HG03378 (cell line): ENCODE measurements at regions not wholly inside any gene's neighbourhood (a gene's known extent, or its start where the extent isn't known, plus 50 kb on each side); places are given as distances from the start of the nearest gene placed in this dataset.
A peak's percentile ranks its signal among the peaks of the same experiment; 100 is the strongest.
"Not testable (repeated sequence)": the region's sequence is repeated elsewhere in the genome, so short reads cannot be mapped to it uniquely, and the experiment has no call there.

Experiments
- ATAC-seq: cut with Tn5 transposase; IDR thresholded peaks from one replicate; pipeline ENCODE4 v1.9.1; 2021; ENCODE audit warnings: mild to moderate bottlenecking, moderate library complexity; ENCODE audit not compliant: unreplicated experiment

- no peak for ATAC-seq
Measured at GRCh38 chr2:13660231-13660630, 943.5 kb downstream of the TRIB2 start.

GRCh38 chr2:13662055-13662454, 945.3 kb downstream of the TRIB2 start:
- no peak for ATAC-seq

DNA sequence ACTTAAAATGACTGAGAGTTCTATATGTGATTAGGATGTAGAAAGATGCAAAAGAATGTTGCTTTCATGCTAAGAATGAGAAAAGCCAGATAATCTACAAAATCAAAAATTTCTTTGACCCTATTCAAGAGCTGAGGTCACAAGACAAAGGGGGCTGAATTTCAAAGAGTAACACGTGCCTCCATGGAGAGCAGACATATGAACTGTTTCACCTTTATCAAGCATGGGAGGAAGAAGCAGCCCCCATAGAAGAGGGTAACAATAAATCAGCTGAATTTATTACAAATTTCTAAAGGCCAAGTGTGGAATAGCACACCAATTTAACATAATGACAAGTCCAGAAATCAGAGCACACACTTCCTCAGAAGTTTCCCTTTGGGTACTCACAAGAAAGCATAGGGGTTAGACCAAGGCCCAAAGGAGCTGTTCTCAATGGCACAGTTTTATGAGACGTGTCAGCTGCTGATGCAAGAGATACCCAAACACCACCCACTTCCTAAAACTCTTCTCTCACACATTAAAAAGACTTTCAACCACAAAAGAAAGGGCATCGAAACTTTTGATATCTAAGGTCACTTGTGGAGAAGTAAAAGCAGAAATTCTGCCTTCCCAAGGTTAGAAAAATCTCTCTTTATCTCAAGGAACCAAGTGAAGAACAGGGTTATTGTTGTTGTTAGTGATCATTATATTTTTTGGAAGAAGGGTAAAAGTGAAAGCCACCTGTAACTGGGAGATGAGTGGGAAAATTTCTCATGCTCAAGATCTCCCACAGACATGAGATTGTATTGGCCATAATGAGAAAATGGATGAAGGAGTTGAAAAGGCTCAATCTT, 950.1 kb downstream of the TRIB2 start:
- ATAC-seq, result peak; percentile 91

DNA sequence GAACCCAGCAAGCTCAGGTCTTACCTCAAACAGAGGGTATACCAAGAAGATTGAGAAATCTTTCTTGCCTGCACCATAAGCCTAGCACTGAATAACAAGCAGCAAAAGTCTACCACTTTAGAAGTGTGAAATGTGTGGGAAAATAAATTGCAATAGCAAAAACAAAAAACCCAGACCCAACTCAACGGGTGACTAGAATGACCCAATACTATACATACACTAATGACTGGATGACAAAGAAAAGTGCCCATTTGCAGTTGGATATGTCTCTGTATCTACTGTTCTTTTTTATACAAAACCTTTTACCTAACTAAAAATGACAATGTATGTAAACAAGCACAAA, 950.6 kb downstream of the TRIB2 start:
- ATAC-seq, result peak; percentile 9

- ATAC-seq, result no peak
Measured at GRCh38 chr2:13669607-13670006, 952.9 kb downstream of the TRIB2 start.

- ATAC-seq, result not testable (repeated sequence)
Measured at GRCh38 chr2:13673821-13674220, 957.1 kb downstream of the TRIB2 start.

DNA sequence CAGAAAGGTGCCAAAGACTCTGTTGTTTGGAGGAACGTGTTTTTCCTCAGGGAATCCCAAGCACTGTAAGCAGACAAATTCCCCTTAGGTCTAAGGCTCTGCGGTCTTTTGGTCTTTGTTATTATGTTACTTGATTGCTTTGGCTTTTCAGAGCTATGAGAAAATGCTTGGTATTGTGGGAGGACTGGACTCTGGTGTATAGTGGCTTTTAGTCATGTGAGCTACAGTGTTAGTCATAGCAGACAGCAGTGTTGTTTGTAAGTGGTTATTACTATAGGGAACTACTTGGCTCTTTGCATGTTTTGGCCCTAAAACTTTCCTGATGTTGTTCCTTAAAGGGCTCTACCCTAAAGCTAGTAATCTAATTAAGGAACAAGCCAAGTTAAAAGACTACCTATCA, 956.2 kb upstream of the LRATD1 start:
- peak; percentile 78 for ATAC-seq

- no peak for ATAC-seq
Measured at GRCh38 chr2:13681936-13682335, 950.6 kb upstream of the LRATD1 start.

DNA sequence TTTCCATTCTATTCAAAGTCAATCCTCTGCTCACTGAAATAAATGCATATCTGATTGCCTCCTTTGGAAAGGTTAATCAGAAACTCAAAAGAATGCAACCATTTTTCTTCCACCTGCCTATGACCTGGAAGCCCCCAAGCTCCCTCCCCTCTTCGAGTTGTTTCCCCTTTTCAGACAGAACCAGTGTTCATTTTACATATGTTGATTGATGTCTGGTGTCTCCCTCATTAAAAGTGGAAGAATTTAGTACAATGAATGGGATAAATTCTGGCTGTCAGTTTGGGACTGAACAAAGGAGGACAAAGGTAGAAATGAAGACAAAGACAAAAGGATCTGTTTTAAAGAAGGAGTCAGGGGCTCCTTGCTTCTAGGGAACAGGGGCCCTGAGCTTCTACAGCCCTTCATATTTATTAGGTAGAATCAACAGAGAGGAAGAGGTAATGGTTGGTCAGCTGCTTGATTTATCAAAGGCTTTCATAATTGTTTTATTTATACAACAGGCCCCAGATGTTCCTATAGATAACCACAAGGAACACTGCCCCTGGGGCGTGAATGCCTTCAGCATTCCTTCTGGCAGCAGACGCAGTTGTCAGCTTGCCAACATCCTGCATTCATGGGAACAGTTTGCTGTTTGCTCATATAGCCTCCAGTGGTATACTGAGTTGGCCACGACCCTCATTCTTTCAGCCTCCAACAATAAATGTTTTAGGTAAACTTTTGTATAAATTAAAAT, 949.8 kb upstream of the LRATD1 start:
- ATAC-seq, result no peak

GRCh38 chr2:13686262-13686661, 946.3 kb upstream of the LRATD1 start:
- ATAC-seq, result peak; percentile 72

DNA sequence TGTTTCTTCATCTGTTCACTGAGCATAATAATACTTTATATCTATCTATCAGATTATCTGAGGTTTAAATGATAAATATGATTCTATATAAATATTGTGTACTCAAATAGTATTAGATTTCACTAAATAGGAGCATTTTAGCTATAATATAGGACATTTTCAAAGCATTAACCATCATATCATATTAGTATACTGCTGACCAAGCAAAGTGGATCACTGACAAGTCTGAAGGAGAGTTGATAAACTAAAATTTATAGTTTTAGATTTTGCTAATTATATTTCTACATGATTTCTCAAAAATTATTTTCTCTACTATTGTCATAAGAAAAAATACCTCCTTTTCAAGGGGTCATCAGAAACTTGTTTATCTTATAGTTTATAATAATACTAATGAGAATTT, 937.8 kb upstream of the LRATD1 start:
- ATAC-seq, result no peak

- no peak for ATAC-seq
Measured at GRCh38 chr2:13696601-13697000, 935.9 kb upstream of the LRATD1 start.

- ATAC-seq, result no peak
Measured at GRCh38 chr2:13698847-13699246, 933.7 kb upstream of the LRATD1 start.

DNA sequence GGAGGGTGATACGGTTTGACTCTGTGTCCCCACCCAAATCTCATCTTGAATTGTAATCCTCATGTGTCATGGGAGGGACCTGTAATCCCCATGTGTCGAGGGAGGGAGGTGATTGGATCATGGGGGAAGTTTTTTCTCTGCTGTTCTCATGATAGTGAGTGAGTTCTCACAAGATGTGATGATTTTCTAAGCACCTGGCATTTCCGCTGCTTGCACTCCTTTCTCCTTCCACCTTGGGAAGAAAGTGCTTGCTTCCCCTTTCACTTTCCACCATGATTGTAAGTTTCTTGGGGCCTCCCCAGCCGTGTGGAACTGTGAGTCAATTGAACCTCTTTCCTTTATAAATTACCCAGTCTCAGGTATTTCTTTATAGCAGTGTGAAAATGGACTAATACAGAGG, 932.6 kb upstream of the LRATD1 start:
- not testable (repeated sequence) for ATAC-seq

GRCh38 chr2:13711154-13711553, 921.4 kb upstream of the LRATD1 start:
- no peak for ATAC-seq

- ATAC-seq, result no peak
Measured at GRCh38 chr2:13714466-13714865, 918.1 kb upstream of the LRATD1 start.

- ATAC-seq, result no peak
Measured at GRCh38 chr2:13725945-13726344, 906.6 kb upstream of the LRATD1 start.

DNA sequence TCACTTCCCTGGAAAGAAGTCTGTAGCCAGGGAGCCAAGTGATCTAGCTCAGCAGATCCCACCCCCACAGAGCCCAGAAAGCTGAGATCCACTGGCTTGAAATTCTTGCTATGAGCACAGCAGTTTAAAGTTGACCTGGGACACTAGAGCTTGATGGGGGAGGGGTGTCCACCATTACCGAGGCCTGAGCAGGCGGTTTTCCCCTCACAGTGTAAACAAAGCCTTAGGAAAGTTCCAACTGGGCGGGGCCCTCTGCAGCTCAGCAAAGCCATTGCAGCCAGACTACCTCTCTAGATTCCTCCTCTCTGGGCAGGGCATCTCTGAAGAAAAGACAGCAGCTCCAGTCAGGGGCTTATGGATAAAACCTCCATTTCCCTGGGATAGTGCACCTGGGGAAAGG, 887.2 kb upstream of the LRATD1 start:
- no peak for ATAC-seq

- no peak for ATAC-seq
Measured at GRCh38 chr2:13751955-13752354, 880.6 kb upstream of the LRATD1 start.

GRCh38 chr2:13758412-13758811, 874.1 kb upstream of the LRATD1 start:
- no peak for ATAC-seq

- no peak for ATAC-seq
Measured at GRCh38 chr2:13768274-13768673, 864.2 kb upstream of the LRATD1 start.

- ATAC-seq, result no peak
Measured at GRCh38 chr2:13770279-13770678, 862.2 kb upstream of the LRATD1 start.
